Brain pericyte (primary cell): ENCODE measurements at regions not wholly inside any gene's neighbourhood (a gene's known extent, or its start where the extent isn't known, plus 50 kb on each side); places are given as distances from the start of the nearest gene placed in this dataset.

Experiments used
- DNase-seq: peaks from one replicate; pipeline ENCODE4 v3.0.0-alpha.2; 2012; ENCODE audit warnings: low read depth, low spot score

GRCh38 chr11:81892770-81893635 lies 840.7 kb downstream of the FAM181B start:
- no peak for DNase-seq

GRCh38 chr11:81888391-81888790 lies 845.3 kb downstream of the FAM181B start:
- DNase-seq, result no peak

GRCh38 chr11:81887671-81888070 lies 846.0 kb downstream of the FAM181B start:
- no peak for DNase-seq

- DNase-seq, result no peak
Observed at GRCh38 chr11:81886406-81887075, 847.1 kb downstream of the FAM181B start.

GRCh38 chr11:81874635-81875034 lies 859.0 kb downstream of the FAM181B start:
- DNase-seq, result no peak

GRCh38 chr11:81870815-81871214 lies 862.8 kb downstream of the FAM181B start:
- no peak for DNase-seq

- DNase-seq, result no peak
Observed at GRCh38 chr11:81870066-81870412, 863.6 kb downstream of the FAM181B start.

- DNase-seq, result no peak
Observed at GRCh38 chr11:81869351-81870065, 864.2 kb downstream of the FAM181B start.

GRCh38 chr11:81866896-81867295 lies 866.8 kb downstream of the FAM181B start:
- DNase-seq, result no peak

- DNase-seq, result no peak
Observed at GRCh38 chr11:81857386-81857785, 876.3 kb downstream of the FAM181B start.

- DNase-seq, result no peak
Observed at GRCh38 chr11:81853791-81854190, 879.9 kb downstream of the FAM181B start.

GRCh38 chr11:81852896-81853295 lies 880.8 kb downstream of the FAM181B start:
- DNase-seq, result no peak

- peak; percentile 20 for DNase-seq
Observed at GRCh38 chr11:81840380-81840779, 893.3 kb downstream of the FAM181B start.

- DNase-seq, result no peak
Observed at GRCh38 chr11:81839976-81840375, 893.7 kb downstream of the FAM181B start.

GRCh38 chr11:81839016-81839415 lies 894.6 kb downstream of the FAM181B start:
- no peak for DNase-seq

GRCh38 chr11:81829976-81830375 lies 903.7 kb downstream of the FAM181B start:
- no peak for DNase-seq

- DNase-seq, result no peak
Observed at GRCh38 chr11:81825346-81825745, 908.3 kb downstream of the FAM181B start.

- no peak for DNase-seq
Observed at GRCh38 chr11:81819462-81819861, 914.2 kb downstream of the FAM181B start.

GRCh38 chr11:81804858-81805257 lies 928.8 kb downstream of the FAM181B start:
- no peak for DNase-seq

- DNase-seq, result no peak
Observed at GRCh38 chr11:81802591-81802990, 931.1 kb downstream of the FAM181B start.

GRCh38 chr11:81792416-81792815 lies 941.2 kb downstream of the FAM181B start:
- no peak for DNase-seq

- DNase-seq, result peak; percentile 52
Observed at GRCh38 chr11:81787584-81788049, 946.0 kb downstream of the FAM181B start.
